ENCODE measurements at regions not wholly inside any gene's neighbourhood (a gene's known extent, or its start where the extent isn't known, plus 50 kb on each side); places are given as distances from the start of the nearest gene placed in this dataset.

DNA sequence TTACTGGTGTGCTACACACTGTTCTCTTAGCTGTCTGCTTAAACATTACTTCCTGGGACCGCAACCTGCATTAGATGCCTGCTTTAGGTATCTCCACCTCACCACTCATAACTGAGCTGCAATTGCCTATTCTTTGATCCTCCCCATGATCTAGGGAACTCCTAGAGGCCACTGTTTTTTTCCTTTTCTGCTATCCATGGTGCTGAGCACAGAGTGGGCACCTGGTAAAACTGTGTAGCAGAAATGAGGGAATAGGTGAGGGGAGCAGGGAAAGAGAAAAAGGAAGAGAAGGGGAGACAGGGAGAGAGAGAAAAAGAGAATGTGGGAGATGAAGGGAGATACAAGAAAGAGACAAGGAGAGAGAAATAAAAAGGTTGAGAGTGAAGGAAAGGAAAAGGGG lies 434.9 kb downstream of the ADRA2A start:
- ChIA-PET CTCF (no interaction called here), POLR2A (no interaction called here)
- DNase-seq (ENCODE audit: low read depth in 1 of 2, low spot score in 1 of 2) (no peak), FAIRE-seq (no peak), ATAC-seq (no peak)
- WGBS (ENCODE audit: missing lambda C conversion rate) = 0% methylated on average over 1 of the region's 1 CpG
- H3K4me2 ChIP-seq = no peak overlapping the region
- H3K4me1 ChIP-seq = no peaks in the 10 kb centered on the region
- H3K27ac ChIP-seq = no peak overlapping the region
- H3K4me3 ChIP-seq = no peak overlapping the region
- TF ChIP-seq, protein P1, sequence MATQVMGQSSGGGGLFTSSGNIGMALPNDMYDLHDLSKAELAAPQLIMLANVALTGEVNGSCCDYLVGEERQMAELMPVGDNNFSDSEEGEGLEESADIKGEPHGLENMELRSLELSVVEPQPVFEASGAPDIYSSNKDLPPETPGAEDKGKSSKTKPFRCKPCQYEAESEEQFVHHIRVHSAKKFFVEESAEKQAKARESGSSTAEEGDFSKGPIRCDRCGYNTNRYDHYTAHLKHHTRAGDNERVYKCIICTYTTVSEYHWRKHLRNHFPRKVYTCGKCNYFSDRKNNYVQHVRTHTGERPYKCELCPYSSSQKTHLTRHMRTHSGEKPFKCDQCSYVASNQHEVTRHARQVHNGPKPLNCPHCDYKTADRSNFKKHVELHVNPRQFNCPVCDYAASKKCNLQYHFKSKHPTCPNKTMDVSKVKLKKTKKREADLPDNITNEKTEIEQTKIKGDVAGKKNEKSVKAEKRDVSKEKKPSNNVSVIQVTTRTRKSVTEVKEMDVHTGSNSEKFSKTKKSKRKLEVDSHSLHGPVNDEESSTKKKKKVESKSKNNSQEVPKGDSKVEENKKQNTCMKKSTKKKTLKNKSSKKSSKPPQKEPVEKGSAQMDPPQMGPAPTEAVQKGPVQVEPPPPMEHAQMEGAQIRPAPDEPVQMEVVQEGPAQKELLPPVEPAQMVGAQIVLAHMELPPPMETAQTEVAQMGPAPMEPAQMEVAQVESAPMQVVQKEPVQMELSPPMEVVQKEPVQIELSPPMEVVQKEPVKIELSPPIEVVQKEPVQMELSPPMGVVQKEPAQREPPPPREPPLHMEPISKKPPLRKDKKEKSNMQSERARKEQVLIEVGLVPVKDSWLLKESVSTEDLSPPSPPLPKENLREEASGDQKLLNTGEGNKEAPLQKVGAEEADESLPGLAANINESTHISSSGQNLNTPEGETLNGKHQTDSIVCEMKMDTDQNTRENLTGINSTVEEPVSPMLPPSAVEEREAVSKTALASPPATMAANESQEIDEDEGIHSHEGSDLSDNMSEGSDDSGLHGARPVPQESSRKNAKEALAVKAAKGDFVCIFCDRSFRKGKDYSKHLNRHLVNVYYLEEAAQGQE (IDR thresholded peaks at IDR 0.05) = peak; percentile 70; the same call in 1 of the 2 replicates
- TF ChIP-seq TFCP2L1 (CRISPR knock-in tag; IDR thresholded peaks at IDR 0.05) = no peak
- H3K9me3 ChIP-seq = no peaks in the 10 kb centered on the region

DNA sequence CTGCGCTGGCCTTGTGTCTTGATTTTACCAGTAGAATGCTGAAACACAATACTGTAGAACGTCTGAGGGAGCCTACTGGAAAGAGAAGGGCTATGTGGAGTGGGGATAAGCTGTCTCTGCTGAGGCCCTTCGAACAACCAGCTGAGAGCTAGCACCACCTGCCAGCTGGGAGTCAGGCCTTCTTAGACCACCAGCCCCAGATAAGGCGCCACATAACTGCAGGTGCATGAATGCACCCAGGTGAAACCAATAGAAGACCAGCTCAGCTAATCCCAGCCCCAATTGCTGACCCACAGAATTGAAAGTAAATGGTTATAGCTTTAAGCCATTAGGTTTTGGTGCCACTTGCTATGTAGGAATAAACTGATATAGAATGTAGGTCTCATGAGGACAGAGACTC lies 438.4 kb downstream of the ADRA2A start:
- Histone ChIP-seq H3K27ac (no peak overlapping the region), H3K4me2 (no peak overlapping the region), H3K9me3 (no peaks in the 10 kb centered on the region), H3K4me1 (no peaks in the 10 kb centered on the region), H3K4me3 (no peak overlapping the region)
- POLR2A ChIA-PET = no interaction called here
- ATAC-seq (no peak), FAIRE-seq (no peak), DNase-seq (ENCODE audit: low read depth in 1 of 2, low spot score in 1 of 2) (no peak)
- CTCF ChIA-PET = no interaction called here
- TF ChIP-seq FOSB (CRISPR knock-in tag; IDR thresholded peaks at IDR 0.05) = no peak
- WGBS (ENCODE audit: missing lambda C conversion rate) = 2% methylated on average over 4 of the region's 4 CpGs

DNA sequence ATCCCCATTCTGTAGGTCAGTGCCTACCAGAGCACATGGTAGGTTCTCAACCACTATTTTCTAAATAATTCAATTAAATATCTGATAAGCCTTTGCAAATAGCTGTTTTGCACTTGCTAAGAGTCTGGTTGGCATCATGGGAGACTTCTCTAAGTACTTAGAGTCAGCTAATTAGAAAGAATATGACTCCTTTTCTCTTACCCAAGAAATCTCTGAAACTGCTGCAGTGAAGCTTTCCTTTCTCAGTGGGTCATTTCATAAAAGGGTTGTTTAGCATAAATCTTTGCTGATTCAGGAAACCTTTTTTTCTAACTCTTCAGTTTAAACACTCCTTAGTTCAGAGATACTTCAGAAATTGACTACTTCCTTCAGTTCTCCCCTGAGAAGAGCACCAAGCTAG lies 438.9 kb downstream of the ADRA2A start:
- Histone ChIP-seq H3K27ac (no peak overlapping the region), H3K4me2 (no peak overlapping the region), H3K4me1 (no peaks in the 10 kb centered on the region), H3K4me3 (no peak overlapping the region), H3K9me3 (no peaks in the 10 kb centered on the region)
- FAIRE-seq (no peak), ATAC-seq (no peak), DNase-seq (ENCODE audit: low read depth in 1 of 2, low spot score in 1 of 2) (no peak)
- no peak for TF ChIP-seq CBX2 (IDR thresholded peaks at IDR 0.05; ENCODE audit: borderline replicate concordance, low read depth)
- no peak for TF ChIP-seq MAFK (IDR thresholded peaks at IDR 0.05; ENCODE audit: partially characterized antibody)
- no peak for TF ChIP-seq RARB (CRISPR knock-in tag; IDR thresholded peaks at IDR 0.05)
- TF ChIP-seq HOXB5 (CRISPR knock-in tag; IDR thresholded peaks at IDR 0.05) = no peak
- TF ChIP-seq, protein P2, sequence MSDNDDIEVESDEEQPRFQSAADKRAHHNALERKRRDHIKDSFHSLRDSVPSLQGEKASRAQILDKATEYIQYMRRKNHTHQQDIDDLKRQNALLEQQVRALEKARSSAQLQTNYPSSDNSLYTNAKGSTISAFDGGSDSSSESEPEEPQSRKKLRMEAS (IDR thresholded peaks at IDR 0.05) = no peak
- no peak for TF ChIP-seq ZFP36 (IDR thresholded peaks at IDR 0.05; ENCODE audit: borderline replicate concordance, partially characterized antibody)
- no peak for TF ChIP-seq FOSB (CRISPR knock-in tag; IDR thresholded peaks at IDR 0.05)
- TF ChIP-seq, protein P3, sequence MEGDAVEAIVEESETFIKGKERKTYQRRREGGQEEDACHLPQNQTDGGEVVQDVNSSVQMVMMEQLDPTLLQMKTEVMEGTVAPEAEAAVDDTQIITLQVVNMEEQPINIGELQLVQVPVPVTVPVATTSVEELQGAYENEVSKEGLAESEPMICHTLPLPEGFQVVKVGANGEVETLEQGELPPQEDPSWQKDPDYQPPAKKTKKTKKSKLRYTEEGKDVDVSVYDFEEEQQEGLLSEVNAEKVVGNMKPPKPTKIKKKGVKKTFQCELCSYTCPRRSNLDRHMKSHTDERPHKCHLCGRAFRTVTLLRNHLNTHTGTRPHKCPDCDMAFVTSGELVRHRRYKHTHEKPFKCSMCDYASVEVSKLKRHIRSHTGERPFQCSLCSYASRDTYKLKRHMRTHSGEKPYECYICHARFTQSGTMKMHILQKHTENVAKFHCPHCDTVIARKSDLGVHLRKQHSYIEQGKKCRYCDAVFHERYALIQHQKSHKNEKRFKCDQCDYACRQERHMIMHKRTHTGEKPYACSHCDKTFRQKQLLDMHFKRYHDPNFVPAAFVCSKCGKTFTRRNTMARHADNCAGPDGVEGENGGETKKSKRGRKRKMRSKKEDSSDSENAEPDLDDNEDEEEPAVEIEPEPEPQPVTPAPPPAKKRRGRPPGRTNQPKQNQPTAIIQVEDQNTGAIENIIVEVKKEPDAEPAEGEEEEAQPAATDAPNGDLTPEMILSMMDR (IDR thresholded peaks at IDR 0.05) = no peak
- ChIA-PET CTCF (no interaction called here), POLR2A (no interaction called here)

DNA sequence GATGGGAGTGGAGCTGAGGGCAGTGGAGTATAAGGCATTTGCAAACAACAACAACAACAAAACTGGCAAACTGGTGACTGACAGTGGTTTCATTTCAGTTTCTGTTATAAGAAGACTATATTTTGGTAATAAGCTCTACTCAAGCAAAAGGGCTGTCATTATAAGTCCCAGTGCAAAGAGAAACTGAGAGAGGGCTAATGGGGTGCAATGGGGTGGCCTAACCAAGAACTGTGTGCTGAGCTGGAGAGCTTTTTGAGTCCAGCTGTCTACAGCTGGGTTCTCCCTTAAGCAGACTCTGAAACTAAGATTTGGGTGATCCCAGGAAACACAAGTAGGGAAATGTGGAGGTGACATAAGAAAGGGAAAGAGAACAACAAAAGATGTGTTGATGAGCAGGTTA lies 439.3 kb downstream of the ADRA2A start:
- POLR2A ChIA-PET = no interaction called here
- H3K27ac ChIP-seq = no peak overlapping the region
- CTCF ChIA-PET = no interaction called here
- no peak overlapping the region for H3K4me2 ChIP-seq
- FAIRE-seq = no peak
- no peaks in the 10 kb centered on the region for H3K4me1 ChIP-seq
- no peak for DNase-seq (ENCODE audit: low read depth in 1 of 2, low spot score in 1 of 2)
- no peak for ATAC-seq
- TF ChIP-seq, protein P2 (IDR thresholded peaks at IDR 0.05) = no peak
- TF ChIP-seq FOSL2 (IDR thresholded peaks at IDR 0.05) (no peak), FOSL2 (CRISPR knock-in tag; IDR thresholded peaks at IDR 0.05) (no peak)
- no peaks in the 10 kb centered on the region for H3K9me3 ChIP-seq
- H3K4me3 ChIP-seq = no peak overlapping the region
